Kidney (tissue), 13 donors: ENCODE measurements at regions not wholly inside any gene's neighbourhood (a gene's known extent, or its start where the extent isn't known, plus 50 kb on each side); places are given as distances from the start of the nearest gene placed in this dataset.

ENCODE experiments used
- DNase-seq, 5 donors: peaks; one replicate each; pipeline ENCODE4 v3.0.0-alpha.2; 2013 to 2020
- FAIRE-seq: peaks from 2 replicates; lab custom pipeline; 2012; peaks lifted over from hg19 to GRCh38; lab: Jason Lieb, UNC
- H3K27ac ChIP-seq, 2 donors: one replicate each; pipeline ENCODE4 v1.7.0; 2013; ENCODE audit warnings: low read depth in 2 of 2, low read length in 2 of 2, inconsistent platforms in 1 of 2
- H3K27me3 ChIP-seq: one replicate; pipeline ENCODE4 v1.7.1; 2013; ENCODE audit warnings: low read length, inconsistent platforms; ENCODE audit not compliant: control insufficient read depth, insufficient read depth
- H3K36me3 ChIP-seq, 3 donors: one replicate each; pipeline versions ENCODE4 v1.7.0 to v1.7.1; 2013; ENCODE audit warnings: low read length in 3 of 3, control low read depth in 1 of 3, inconsistent platforms in 1 of 3; ENCODE audit not compliant: insufficient read depth in 3 of 3, control insufficient read depth in 2 of 3
- H3K4me1 ChIP-seq, 3 donors: one replicate each; pipeline versions ENCODE4 v1.7.0 to v1.7.1; 2013; ENCODE audit warnings: low read length in 3 of 3, inconsistent platforms in 1 of 3, low read depth in 1 of 3; ENCODE audit not compliant: control insufficient read depth in 2 of 3, insufficient read depth in 2 of 3
- H3K4me3 ChIP-seq, 3 donors: one replicate each; pipeline versions ENCODE4 v1.7.0 to v1.8.1; 2013; ENCODE audit warnings: low read length in 3 of 3, control low read depth in 1 of 3, inconsistent platforms in 1 of 3
- H3K9ac ChIP-seq, 3 donors: one replicate each; pipeline versions ENCODE4 v1.7.0 to v1.7.1; 2013; ENCODE audit warnings: low read length in 3 of 3, control low read depth in 1 of 3, inconsistent platforms in 1 of 3
- H3K9me3 ChIP-seq, 3 donors: one replicate each; pipeline versions ENCODE4 v1.7.0 to v1.7.1; 2013; ENCODE audit warnings: low read length in 3 of 3, control low read depth in 1 of 3, inconsistent platforms in 1 of 3; ENCODE audit not compliant: control insufficient read depth in 2 of 3, insufficient read depth in 1 of 3
- CTCF ChIP-seq: IDR thresholded peaks from 3 replicates; pipeline ENCODE4 v1.5.1; 2012; ENCODE audit warnings: mild to moderate bottlenecking, moderate library complexity, borderline replicate concordance; ENCODE audit not compliant: insufficient read depth; ENCODE audit errors: extremely low read depth
- intact Hi-C: fragments of 100-400 bp; cut with DNase I; formaldehyde crosslinking; loops from one replicate; pipeline ENCODE4 v1.11.1; 2022
- donor health status: control.
- donor health status: control.
- donor health status: control.
- donor health status: control.
- donor health status: control.
- donor health status: DM: yes; HTN: yes; CAD: no.
- donor health status: Normal renal cell carcinoma (clear cell type).

DNA sequence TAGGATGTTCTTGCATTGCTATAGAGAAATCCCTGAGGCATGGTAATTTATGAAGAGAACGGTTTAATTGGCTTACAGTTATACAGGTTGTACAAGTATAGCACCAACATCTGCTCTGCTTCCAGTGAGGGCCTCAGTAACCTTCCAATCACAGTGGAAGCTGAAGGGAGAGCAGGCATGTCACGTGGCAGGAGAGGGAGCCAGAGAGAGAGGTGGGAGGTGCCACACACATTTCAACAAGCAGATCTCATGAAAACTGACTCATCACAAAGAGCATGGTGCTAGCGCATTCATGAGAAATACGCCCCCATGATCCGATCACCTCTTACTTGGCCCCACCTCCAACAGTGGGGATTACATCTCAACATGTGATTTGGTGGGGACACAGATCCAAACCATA is 871.2 kb downstream of the TFAP2A start:
- intact Hi-C loops, result no loop called here
- Histone ChIP-seq H3K4me3 (no peak overlapping the region), H3K9me3 (no peaks in the 10 kb centered on the region), H3K36me3 (no peaks in the 10 kb centered on the region), H3K27me3 (no peaks in the 10 kb centered on the region), H3K9ac (no peak overlapping the region), H3K4me1 (peaks cover 0 to 4% (median 3%) of the 10 kb centered on the region in 3 donors), H3K27ac (no peak overlapping the region)
- DNase-seq, result no peak
- FAIRE-seq, result no peak
- TF ChIP-seq CTCF, result no peak

- H3K36me3 ChIP-seq, result no peaks in the 10 kb centered on the region
- intact Hi-C loops, result no loop called here
- no peak overlapping the region for H3K4me3 ChIP-seq
- H3K4me1 ChIP-seq, result peaks cover 0 to 4% (median 3%) of the 10 kb centered on the region in 3 donors
- FAIRE-seq (no peak), DNase-seq (peak in 2 of 5 donors; percentile 66 to 79)
- no peaks in the 10 kb centered on the region for H3K9me3 ChIP-seq
- H3K27ac ChIP-seq, result no peak overlapping the region
- TF ChIP-seq CTCF, result peak; percentile 41
- no peak overlapping the region for H3K9ac ChIP-seq
- H3K27me3 ChIP-seq, result no peaks in the 10 kb centered on the region
Measured at GRCh38 chr6:9540534-9541126, 874.2 kb downstream of the TFAP2A start.

DNA sequence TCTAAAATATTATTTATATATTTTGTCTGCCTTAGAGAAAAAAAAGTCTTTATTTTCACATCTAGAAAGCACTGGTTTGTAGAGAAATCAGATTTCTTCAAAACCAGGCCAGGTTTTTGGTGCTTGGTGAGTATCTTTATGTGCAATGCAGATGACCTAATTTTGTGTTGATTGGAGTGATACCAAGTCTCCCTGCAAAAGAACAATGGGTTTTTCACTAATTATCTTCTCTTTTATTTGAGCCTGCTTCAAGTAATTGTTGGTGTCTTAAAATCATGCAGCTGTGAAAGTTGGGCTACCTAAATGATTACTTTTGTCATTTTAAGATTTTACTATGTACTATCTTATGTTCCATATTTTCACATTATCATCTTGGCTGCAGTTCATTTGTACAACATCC is 874.7 kb downstream of the TFAP2A start:
- peaks cover 0 to 4% (median 3%) of the 10 kb centered on the region in 3 donors for H3K4me1 ChIP-seq
- DNase-seq, result no peak
- no peaks in the 10 kb centered on the region for H3K27me3 ChIP-seq
- peak overlapping the region in 1 of 2 donors; percentile 24 for H3K27ac ChIP-seq
- H3K9ac ChIP-seq, result no peak overlapping the region
- H3K36me3 ChIP-seq, result no peaks in the 10 kb centered on the region
- no peak for FAIRE-seq
- no peak for TF ChIP-seq CTCF
- no peaks in the 10 kb centered on the region for H3K9me3 ChIP-seq
- intact Hi-C loops, result no loop called here
- H3K4me3 ChIP-seq, result no peak overlapping the region

DNA sequence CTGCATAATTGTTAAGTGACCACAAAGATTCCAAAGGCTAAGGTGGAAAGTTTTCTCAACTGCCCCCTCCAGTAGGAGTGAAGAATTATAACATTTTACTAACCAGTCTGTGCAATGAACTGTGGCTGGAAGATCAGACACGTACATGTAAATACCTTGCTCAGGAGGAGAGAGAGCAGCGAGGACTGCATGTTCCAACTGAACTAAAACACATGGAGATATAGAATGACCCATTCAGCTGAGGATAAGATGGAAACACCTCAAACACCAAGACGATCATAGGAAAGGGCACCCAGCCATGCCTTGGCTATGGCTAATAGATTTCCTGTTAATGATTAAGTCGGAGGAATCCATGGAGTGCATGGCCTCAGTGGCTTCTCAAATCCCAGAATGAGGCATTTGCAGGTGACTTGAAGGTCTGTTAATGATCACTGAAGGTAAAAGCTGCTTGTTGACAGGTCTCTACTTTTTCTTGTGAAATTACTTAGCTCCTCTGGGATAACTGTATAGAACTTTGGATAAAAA is 875.6 kb downstream of the TFAP2A start:
- H3K27me3 ChIP-seq, result no peaks in the 10 kb centered on the region

More for the DNA sequence above, 875.6 kb downstream of the TFAP2A start:
- FAIRE-seq, result peak; percentile 83
- Histone ChIP-seq H3K4me1 (peaks cover 0 to 3% (median 2%) of the 10 kb centered on the region in 3 donors), H3K9ac (no peak overlapping the region), H3K36me3 (no peaks in the 10 kb centered on the region), H3K27ac (no peak overlapping the region), H3K4me3 (no peak overlapping the region), H3K9me3 (no peaks in the 10 kb centered on the region)
- intact Hi-C loops, result no loop called here
- TF ChIP-seq CTCF, result no peak
- peak in 4 of 5 donors; percentile 69 to 93 (median 84) for DNase-seq
